NB4 (cell line): ENCODE measurements at regions not wholly inside any gene's neighbourhood (a gene's known extent, or its start where the extent isn't known, plus 50 kb on each side); places are given as distances from the start of the nearest gene placed in this dataset.

Experiments used
- MAX ChIP-seq: IDR thresholded peaks from 2 replicates; pipeline ENCODE4 v1.6.1; 2011; ENCODE audit warnings: low read depth, low read length
- TF ChIP-seq, protein P1 (sequence below): IDR thresholded peaks from one replicate; pipeline ENCODE4 v1.5.1; 2012; ENCODE audit warnings: low read depth, low read length

DNA sequence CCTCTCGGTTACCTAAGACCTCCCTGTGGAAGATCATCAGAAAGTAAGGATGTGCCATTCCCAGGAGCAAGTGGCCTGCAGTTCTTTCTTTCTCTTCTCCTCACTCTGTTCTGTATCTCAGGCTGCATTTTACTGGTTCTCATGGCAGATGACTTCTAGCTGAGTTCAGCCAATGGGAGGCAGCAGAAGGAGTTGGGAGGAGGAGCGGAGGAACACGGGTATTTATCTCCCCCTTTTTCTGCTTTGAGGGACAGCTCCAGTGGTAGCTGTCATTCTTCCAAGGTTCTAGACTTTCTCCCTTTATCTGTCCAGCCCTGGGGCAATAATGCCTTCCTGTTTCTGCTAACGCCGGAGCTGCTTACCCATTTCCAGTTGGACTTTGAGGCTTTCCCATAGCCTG is 339.9 kb downstream of the NR2F2 start:
- TF ChIP-seq, protein P1, sequence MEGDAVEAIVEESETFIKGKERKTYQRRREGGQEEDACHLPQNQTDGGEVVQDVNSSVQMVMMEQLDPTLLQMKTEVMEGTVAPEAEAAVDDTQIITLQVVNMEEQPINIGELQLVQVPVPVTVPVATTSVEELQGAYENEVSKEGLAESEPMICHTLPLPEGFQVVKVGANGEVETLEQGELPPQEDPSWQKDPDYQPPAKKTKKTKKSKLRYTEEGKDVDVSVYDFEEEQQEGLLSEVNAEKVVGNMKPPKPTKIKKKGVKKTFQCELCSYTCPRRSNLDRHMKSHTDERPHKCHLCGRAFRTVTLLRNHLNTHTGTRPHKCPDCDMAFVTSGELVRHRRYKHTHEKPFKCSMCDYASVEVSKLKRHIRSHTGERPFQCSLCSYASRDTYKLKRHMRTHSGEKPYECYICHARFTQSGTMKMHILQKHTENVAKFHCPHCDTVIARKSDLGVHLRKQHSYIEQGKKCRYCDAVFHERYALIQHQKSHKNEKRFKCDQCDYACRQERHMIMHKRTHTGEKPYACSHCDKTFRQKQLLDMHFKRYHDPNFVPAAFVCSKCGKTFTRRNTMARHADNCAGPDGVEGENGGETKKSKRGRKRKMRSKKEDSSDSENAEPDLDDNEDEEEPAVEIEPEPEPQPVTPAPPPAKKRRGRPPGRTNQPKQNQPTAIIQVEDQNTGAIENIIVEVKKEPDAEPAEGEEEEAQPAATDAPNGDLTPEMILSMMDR = no peak
- no peak for TF ChIP-seq MAX
